PC-9 (cell line): ENCODE measurements at regions not wholly inside any gene's neighbourhood (a gene's known extent, or its start where the extent isn't known, plus 50 kb on each side); places are given as distances from the start of the nearest gene placed in this dataset.

Experiments
- BruUV-seq: library from RNA; stranded (reverse); fragments of 400-500 nt; replicated peaks from 2 replicates; lab custom pipeline; 2021; lab: Mats Ljungman, UMichigan
- CTCF ChIA-PET: fragments of 300-600 bp; sonication (Branson Sonifier 250); formaldehyde crosslinking; loops from one replicate; lab custom pipeline; 2022; ENCODE audit warnings: antibody characterized with exemption; lab: Charles Lee
- POLR2A ChIA-PET: fragments of 300-600 bp; sonication (Branson Sonifier 250); formaldehyde crosslinking; loops from one replicate; lab custom pipeline; 2022; ENCODE audit warnings: antibody characterized with exemption; ENCODE audit not compliant: unreplicated experiment; lab: Charles Lee
- DNase-seq, 2 experiments: peaks; one replicate each; pipeline versions ENCODE4 v3.0.0 to v3.0.0-alpha.2; 2015 to 2022; ENCODE audit warnings: mixed read lengths in 1 of 2
- H2AFZ ChIP-seq: fragments of 200-600 bp; sonication (generic); 2 replicates; pipeline ENCODE4 v1.8.1; 2017; ENCODE audit warnings: antibody characterized with exemption
- H3F3A ChIP-seq: fragments of 200-600 bp; sonication (generic); 2 replicates; pipeline ENCODE4 v1.8.1; 2017; ENCODE audit warnings: antibody characterized with exemption, mild to moderate bottlenecking, low read depth; ENCODE audit not compliant: insufficient read depth
- H3K27ac ChIP-seq: fragments of 200-600 bp; sonication (generic); 2 replicates; pipeline ENCODE4 v1.6.1; 2016; ENCODE audit warnings: mixed run types
- H3K27me3 ChIP-seq: fragments of 200-600 bp; sonication (generic); 2 replicates; pipeline ENCODE4 v1.6.1; 2016; ENCODE audit warnings: low read depth, mixed run types; ENCODE audit not compliant: insufficient read depth
- H3K36me3 ChIP-seq: fragments of 200-600 bp; sonication (generic); 2 replicates; pipeline ENCODE4 v1.6.1; 2016; ENCODE audit warnings: low read depth, mixed run types
- H3K4me1 ChIP-seq: fragments of 200-600 bp; sonication (generic); replicated peaks from 2 replicates; pipeline ENCODE4 v1.6.1; 2016; ENCODE audit warnings: mixed run types; ENCODE audit not compliant: insufficient read depth
- H3K4me2 ChIP-seq: fragments of 200-600 bp; sonication (generic); 2 replicates; pipeline ENCODE4 v1.6.1; 2017; ENCODE audit warnings: mixed run types
- H3K4me3 ChIP-seq: fragments of 200-600 bp; sonication (generic); 2 replicates; pipeline ENCODE4 v1.6.1; 2016; ENCODE audit warnings: mixed run types
- H3K79me2 ChIP-seq: fragments of 200-600 bp; sonication (generic); 2 replicates; pipeline ENCODE4 v1.6.1; 2017; ENCODE audit warnings: low read depth, mixed run types
- H3K9me2 ChIP-seq: fragments of 200-600 bp; sonication (generic); 2 replicates; pipeline ENCODE4 v1.8.1; 2017; ENCODE audit warnings: mild to moderate bottlenecking; ENCODE audit not compliant: insufficient read depth
- H3K9me3 ChIP-seq: fragments of 200-600 bp; sonication (generic); 2 replicates; pipeline ENCODE4 v1.8.1; 2016; ENCODE audit warnings: low read depth; ENCODE audit not compliant: insufficient read depth
- H4K20me1 ChIP-seq: fragments of 200-600 bp; sonication (generic); 2 replicates; pipeline ENCODE4 v1.8.1; 2017; ENCODE audit not compliant: insufficient read depth
- EZH2 ChIP-seq: fragments of 200-600 bp; sonication (generic); IDR thresholded peaks from 2 replicates; pipeline ENCODE4 v1.8.0; 2017; ENCODE audit warnings: antibody characterized with exemption, low read depth
- intact Hi-C: fragments of 100-400 bp; cut with micrococcal nuclease; formaldehyde crosslinking; loops from one replicate; pipeline ENCODE4 v1.10.0; 2022; ENCODE audit not compliant: unreplicated experiment
- TF ChIP-seq, protein P1 (sequence below): fragments of 200-600 bp; sonication (generic); conservative IDR thresholded peaks from 2 replicates; pipeline ENCODE4 v1.6.1; 2017; ENCODE audit warnings: mixed run types, antibody characterized with exemption, mild to moderate bottlenecking, moderate library complexity

DNA sequence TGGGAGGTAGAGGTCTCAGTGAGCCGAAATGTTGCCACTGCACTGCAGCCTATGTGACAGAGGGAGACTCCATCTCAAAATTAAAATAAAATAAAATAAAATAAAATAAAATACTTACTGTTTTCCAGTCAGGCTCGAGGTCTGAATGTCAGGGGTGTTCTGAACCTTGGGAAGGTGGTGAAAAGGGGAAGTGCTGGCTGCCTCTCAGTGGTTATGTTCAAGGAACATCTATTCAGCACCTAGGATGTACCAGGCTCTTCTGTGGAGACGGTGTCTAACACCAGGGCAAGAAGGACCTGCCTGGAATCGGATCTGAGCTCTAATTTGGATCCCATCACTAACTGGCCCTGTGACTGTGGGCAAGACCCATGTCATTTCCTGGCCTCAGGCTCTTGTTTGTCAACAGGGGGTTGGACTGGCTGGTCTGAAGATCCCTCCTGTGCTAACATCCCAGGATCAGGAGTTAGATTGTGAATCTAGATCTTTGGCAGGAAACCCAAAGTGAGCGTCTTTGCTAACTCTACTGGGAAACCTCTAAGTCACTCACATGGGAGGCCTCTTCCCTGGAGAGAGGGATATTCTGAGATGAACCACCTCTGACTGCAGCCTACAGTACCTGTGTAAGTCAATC lies 63.4 kb upstream of the SIRPG start:
- peaks cover 18% of the 10 kb centered on the region; the same call in 1 of the 2 replicates for H3K36me3 ChIP-seq
- peak overlapping the region; percentile 99 for H3K27ac ChIP-seq
- peak overlapping the region; percentile 40; the same call in 1 of the 2 replicates for H3K4me3 ChIP-seq
- H2AFZ ChIP-seq = no peak overlapping the region
- no TSS peak for BruUV-seq
- CTCF ChIA-PET = interaction anchor here (0.8 kb wide), 1 partner anchor 217 kb away, joined by 3 read pairs; no protein-coding TSS in a partner anchor
- no peaks in the 10 kb centered on the region for H4K20me1 ChIP-seq
- intact Hi-C loops = no loop called here
- no peaks in the 10 kb centered on the region for H3K27me3 ChIP-seq
- peaks cover 81% of the 10 kb centered on the region for H3K4me1 ChIP-seq
- peaks cover 17% of the 10 kb centered on the region; the same call in 1 of the 2 replicates for H3K9me3 ChIP-seq
- TF ChIP-seq, protein P1, sequence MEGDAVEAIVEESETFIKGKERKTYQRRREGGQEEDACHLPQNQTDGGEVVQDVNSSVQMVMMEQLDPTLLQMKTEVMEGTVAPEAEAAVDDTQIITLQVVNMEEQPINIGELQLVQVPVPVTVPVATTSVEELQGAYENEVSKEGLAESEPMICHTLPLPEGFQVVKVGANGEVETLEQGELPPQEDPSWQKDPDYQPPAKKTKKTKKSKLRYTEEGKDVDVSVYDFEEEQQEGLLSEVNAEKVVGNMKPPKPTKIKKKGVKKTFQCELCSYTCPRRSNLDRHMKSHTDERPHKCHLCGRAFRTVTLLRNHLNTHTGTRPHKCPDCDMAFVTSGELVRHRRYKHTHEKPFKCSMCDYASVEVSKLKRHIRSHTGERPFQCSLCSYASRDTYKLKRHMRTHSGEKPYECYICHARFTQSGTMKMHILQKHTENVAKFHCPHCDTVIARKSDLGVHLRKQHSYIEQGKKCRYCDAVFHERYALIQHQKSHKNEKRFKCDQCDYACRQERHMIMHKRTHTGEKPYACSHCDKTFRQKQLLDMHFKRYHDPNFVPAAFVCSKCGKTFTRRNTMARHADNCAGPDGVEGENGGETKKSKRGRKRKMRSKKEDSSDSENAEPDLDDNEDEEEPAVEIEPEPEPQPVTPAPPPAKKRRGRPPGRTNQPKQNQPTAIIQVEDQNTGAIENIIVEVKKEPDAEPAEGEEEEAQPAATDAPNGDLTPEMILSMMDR = no peak
- TF ChIP-seq EZH2 = no peak
- H3K9me2 ChIP-seq = no peaks in the 10 kb centered on the region
- H3F3A ChIP-seq = peaks cover 70% of the 10 kb centered on the region
- H3K4me2 ChIP-seq = peak overlapping the region; percentile 75
- POLR2A ChIA-PET = interaction anchor here (0.7 kb wide), 1 partner anchor 36 kb away, joined by 3 read pairs; no protein-coding TSS in a partner anchor
- peaks cover 21% of the 10 kb centered on the region; the same call in 1 of the 2 replicates for H3K79me2 ChIP-seq
- no peak for DNase-seq

DNA sequence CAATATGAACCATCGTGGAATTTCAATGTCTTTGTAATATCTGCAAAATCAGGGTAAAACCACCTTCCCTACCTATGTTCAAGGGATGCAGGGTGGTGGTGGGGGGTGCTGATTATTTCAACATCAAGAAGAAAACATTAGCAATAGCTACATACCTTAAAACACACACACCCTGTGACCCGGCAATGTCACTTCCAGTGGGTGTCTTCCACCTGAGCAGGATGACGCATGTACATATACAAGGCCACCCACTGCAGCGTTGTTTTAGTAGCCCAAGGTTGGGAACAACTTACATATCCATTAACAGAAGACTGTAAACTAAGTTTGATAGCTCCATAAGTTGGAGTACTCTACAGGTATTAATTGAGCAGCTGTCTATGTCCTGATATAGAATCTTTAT lies 62.6 kb upstream of the SIRPG start:
- H3K9me3 ChIP-seq = peaks cover 11% of the 10 kb centered on the region; the same call in 1 of the 2 replicates
- intact Hi-C loops = no loop called here
- no peak for TF ChIP-seq EZH2
- TF ChIP-seq, protein P1 = no peak
- peak overlapping the region; percentile 75 for H3K4me2 ChIP-seq
- peaks cover 81% of the 10 kb centered on the region for H3K4me1 ChIP-seq
- H3F3A ChIP-seq = peaks cover 71% of the 10 kb centered on the region
- no peaks in the 10 kb centered on the region for H4K20me1 ChIP-seq
- H3K36me3 ChIP-seq = peaks cover 24% of the 10 kb centered on the region; the same call in 1 of the 2 replicates
- H3K9me2 ChIP-seq = no peaks in the 10 kb centered on the region
- DNase-seq = peak; percentile 40 to 81
- peak overlapping the region; percentile 40 for H3K4me3 ChIP-seq
- POLR2A ChIA-PET = interaction anchor here (0.6 to 0.7 kb wide), 3 partner anchors 15 to 37 kb away, joined by 3 to 5 read pairs (median 4); no protein-coding TSS in a partner anchor
- CTCF ChIA-PET = interaction anchor here (0.7 to 0.8 kb wide), 2 partner anchors 38 to 217 kb away, joined by 3 to 4 read pairs; no protein-coding TSS in a partner anchor
- H2AFZ ChIP-seq = no peak overlapping the region
- H3K27ac ChIP-seq = peak overlapping the region; percentile 99
- no TSS peak for BruUV-seq
- no peaks in the 10 kb centered on the region for H3K27me3 ChIP-seq
- peaks cover 29% of the 10 kb centered on the region for H3K79me2 ChIP-seq

DNA sequence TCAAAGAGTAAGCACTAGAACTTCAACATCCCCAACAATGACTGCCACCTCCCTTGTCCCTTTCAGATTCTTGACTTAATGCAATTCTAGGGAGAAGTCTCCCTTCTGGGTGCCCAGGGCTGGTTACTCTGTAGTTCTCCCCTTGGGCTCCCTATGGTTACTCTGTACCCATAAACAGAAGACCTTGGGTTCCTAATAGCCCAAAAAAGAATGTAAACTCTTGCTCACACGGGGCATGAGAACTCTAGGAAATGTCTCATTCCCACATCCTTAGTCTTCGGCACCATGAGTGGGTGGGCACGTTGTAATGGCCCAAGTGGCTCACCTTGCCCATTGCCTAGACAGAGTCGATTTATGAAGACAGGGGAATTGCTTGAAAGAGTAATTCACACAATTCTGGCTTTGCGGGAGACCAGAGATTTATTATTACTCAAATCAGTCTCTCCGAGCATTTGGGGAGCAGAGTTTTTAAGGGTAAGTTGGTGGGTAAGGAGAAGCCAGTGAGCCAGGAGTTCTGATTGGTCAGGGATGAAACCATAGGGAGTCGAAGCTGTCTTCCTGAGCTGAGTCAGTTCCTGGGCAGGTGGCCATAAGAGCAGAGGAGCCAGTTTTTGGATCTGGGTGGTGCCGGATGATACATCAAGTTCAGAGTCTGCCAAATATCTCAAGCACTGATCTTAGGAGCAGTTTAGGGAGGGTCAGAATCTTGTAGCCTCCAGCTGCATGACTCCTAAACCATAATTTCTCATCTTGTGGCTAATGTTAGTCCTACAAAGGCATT lies 61.2 kb upstream of the SIRPG start:
- TSS peak; percentile 77 for BruUV-seq
- ChIA-PET POLR2A (interaction anchor here (0.7 kb wide), 2 partner anchors 16 to 215 kb away, joined by 6 to 8 read pairs; no protein-coding TSS in a partner anchor), CTCF (interaction anchor here (0.6 to 0.7 kb wide), 3 partner anchors 11 to 101 kb away, joined by 4 to 8 read pairs (median 5); no protein-coding TSS in a partner anchor)
- intact Hi-C loops = loop anchor here (1.0 to 5.0 kb wide), 2 partner anchors 39 to 216 kb away; no protein-coding TSS in a partner anchor
- Histone ChIP-seq H3K9me3 (peaks cover 3% of the 10 kb centered on the region; the same call in 1 of the 2 replicates), H3F3A (peaks cover 71% of the 10 kb centered on the region), H2AFZ (peak overlapping the region; percentile 55; the same call in 1 of the 2 replicates), H3K27ac (peak overlapping the region; percentile 99), H3K4me3 (peak overlapping the region; percentile 31), H4K20me1 (no peaks in the 10 kb centered on the region), H3K9me2 (no peaks in the 10 kb centered on the region), H3K27me3 (no peaks in the 10 kb centered on the region), H3K4me2 (peak overlapping the region; percentile 75), H3K79me2 (peaks cover 42% of the 10 kb centered on the region), H3K36me3 (peaks cover 28% of the 10 kb centered on the region; the same call in 1 of the 2 replicates), H3K4me1 (peaks cover 77% of the 10 kb centered on the region)
- peak; percentile 82 to 97 for DNase-seq
- TF ChIP-seq, protein P1 = no peak
- no peak for TF ChIP-seq EZH2
